IMR-90 (cell line): ENCODE measurements at regions not wholly inside any gene's neighbourhood (a gene's known extent, or its start where the extent isn't known, plus 50 kb on each side); places are given as distances from the start of the nearest gene placed in this dataset.

Experiments used
- ATAC-seq: fragments of 200-7000 bp; cut with Tn5 transposase; 2 replicates; pipeline ENCODE4 v1.9.1; 2020; ENCODE audit warnings: low read depth, mild to moderate bottlenecking, moderate library complexity
- BruUV-seq: library from RNA; stranded (reverse); fragments of 400-500 nt; replicated peaks from 2 replicates; lab custom pipeline; 2021; lab: Mats Ljungman, UMichigan
- CTCF ChIA-PET: fragments of 300-600 bp; formaldehyde crosslinking; extraction: SDS; loops from one replicate; lab custom pipeline; 2021; ENCODE audit warnings: antibody characterized with exemption; lab: Yijun Ruan, JAX
- POLR2A ChIA-PET: fragments of 300-600 bp; sonication (Branson Sonifier 250); formaldehyde crosslinking; loops from one replicate; lab custom pipeline; 2022; ENCODE audit warnings: antibody characterized with exemption; ENCODE audit not compliant: unreplicated experiment; lab: Charles Lee
- DNase-seq: peaks from one replicate; pipeline ENCODE4 v3.0.0; 2013
- H2AFZ ChIP-seq: replicated peaks from 2 replicates; pipeline ENCODE3; 2013; ENCODE audit warnings: low read length, mild to moderate bottlenecking; ENCODE audit not compliant: poor library complexity
- H2AK5ac ChIP-seq: 2 replicates; pipeline ENCODE4 v1.6.1; 2013; ENCODE audit warnings: low read depth, low read length, inconsistent platforms
- H2AK9ac ChIP-seq: replicated peaks from 2 replicates; pipeline ENCODE3; 2013; ENCODE audit warnings: mild to moderate bottlenecking, low read depth, low read length, moderate library complexity; ENCODE audit not compliant: poor library complexity
- H2BK120ac ChIP-seq: 2 replicates; pipeline ENCODE4 v1.6.1; 2013; ENCODE audit warnings: low read depth, low read length, inconsistent platforms
- H2BK15ac ChIP-seq: 3 replicates; pipeline ENCODE4 v1.6.1; 2013; ENCODE audit warnings: low read depth, low read length, inconsistent platforms
- H2BK20ac ChIP-seq: 2 replicates; pipeline ENCODE4 v1.6.1; 2013; ENCODE audit warnings: low read depth, mild to moderate bottlenecking, inconsistent platforms, low read length, moderate library complexity
- H2BK5ac ChIP-seq: 2 replicates; pipeline ENCODE4 v1.6.1; 2013; ENCODE audit warnings: mild to moderate bottlenecking, low read depth, low read length, inconsistent platforms; ENCODE audit not compliant: poor library complexity, severe bottlenecking
- H3K14ac ChIP-seq: replicated peaks from 2 replicates; pipeline ENCODE4 v1.6.1; 2013; ENCODE audit warnings: low read depth, low read length, inconsistent platforms
- H3K18ac ChIP-seq: 2 replicates; pipeline ENCODE4 v1.6.1; 2013; ENCODE audit warnings: low read depth, low read length, control low read depth
- H3K23ac ChIP-seq: 2 replicates; pipeline ENCODE4 v1.6.1; 2013; ENCODE audit warnings: low read depth, low read length, inconsistent platforms
- H3K27ac ChIP-seq: 2 replicates; pipeline ENCODE4 v1.5.1; 2013; ENCODE audit warnings: mild to moderate bottlenecking, control low read depth, low read length; ENCODE audit not compliant: insufficient read depth
- H3K27me3 ChIP-seq: 2 replicates; pipeline ENCODE4 v1.6.1; 2013; ENCODE audit warnings: low read length; ENCODE audit not compliant: control insufficient read depth, insufficient read depth
- H3K36me3 ChIP-seq: 2 replicates; pipeline ENCODE4 v1.6.1; 2013; ENCODE audit warnings: low read length, mixed read lengths; ENCODE audit not compliant: control insufficient read depth, insufficient read depth
- H3K4ac ChIP-seq: 2 replicates; pipeline ENCODE4 v1.6.1; 2013; ENCODE audit warnings: low read depth, low read length, inconsistent platforms
- H3K4me1 ChIP-seq: 2 replicates; pipeline ENCODE4 v1.6.1; 2013; ENCODE audit warnings: low read length, mixed read lengths; ENCODE audit not compliant: control insufficient read depth, insufficient read depth
- H3K4me2 ChIP-seq: 2 replicates; pipeline ENCODE4 v1.6.1; 2013; ENCODE audit warnings: low read depth, mild to moderate bottlenecking, control low read depth, low read length, moderate library complexity
- H3K4me3 ChIP-seq: 2 replicates; pipeline ENCODE4 v1.5.1; 2013; ENCODE audit warnings: low read depth, mild to moderate bottlenecking, control low read depth, low read length, moderate library complexity; ENCODE audit not compliant: insufficient read depth
- H3K56ac ChIP-seq: 2 replicates; pipeline ENCODE4 v1.6.1; 2013; ENCODE audit warnings: low read length, inconsistent platforms; ENCODE audit not compliant: insufficient read depth; ENCODE audit errors: extremely low read depth
- H3K79me1 ChIP-seq, 2 experiments: 2 replicates each; pipeline ENCODE4 v1.6.1; 2013; ENCODE audit warnings: low read length in 2 of 2, inconsistent platforms in 1 of 2, low read depth in 1 of 2
- H3K9ac ChIP-seq: 2 replicates; pipeline ENCODE4 v1.6.1; 2013; ENCODE audit warnings: low read depth, low read length, control low read depth
- H3K9me1 ChIP-seq: 2 replicates; pipeline ENCODE4 v1.6.1; 2013; ENCODE audit warnings: low read length, inconsistent platforms; ENCODE audit not compliant: insufficient read depth
- H3K9me3 ChIP-seq: 2 replicates; pipeline ENCODE4 v1.6.1; 2013; ENCODE audit warnings: low read length; ENCODE audit not compliant: control insufficient read depth, insufficient read depth
- H4K20me1 ChIP-seq: 2 replicates; pipeline ENCODE4 v1.6.1; 2013; ENCODE audit warnings: low read length, inconsistent platforms; ENCODE audit not compliant: insufficient read depth
- H4K5ac ChIP-seq: 2 replicates; pipeline ENCODE4 v1.6.1; 2013; ENCODE audit warnings: mild to moderate bottlenecking, low read depth, low read length, control low read depth
- H4K8ac ChIP-seq, 2 experiments: 2 replicates each; pipeline ENCODE4 v1.6.1; 2013; ENCODE audit warnings: low read depth in 2 of 2, low read length in 2 of 2, control low read depth in 1 of 2, inconsistent platforms in 1 of 2
- H4K91ac ChIP-seq: 2 replicates; pipeline ENCODE4 v1.6.1; 2013; ENCODE audit warnings: low read depth, low read length, inconsistent platforms; ENCODE audit not compliant: insufficient read depth
- MAFK ChIP-seq: IDR thresholded peaks from 2 replicates; pipeline ENCODE4 v1.6.1; 2012; ENCODE audit warnings: low read depth, low read length, improper control_type of control experiment
- MAZ ChIP-seq: IDR thresholded peaks from 2 replicates; pipeline ENCODE4 v1.6.1; 2012; ENCODE audit warnings: low read depth, mild to moderate bottlenecking, low read length, improper control_type of control experiment, moderate library complexity, borderline replicate concordance
- WGBS, 2 experiments: methylation state at CpG; one replicate each; pipeline versions ENCODE4 v1.1.5 to v1.1.7; 2013; ENCODE audit warnings: missing lambda C conversion rate in 2 of 2; ENCODE audit not compliant: insufficient read length in 1 of 2; ENCODE audit errors: extremely low coverage in 2 of 2; 5-methylcytosine and 5-hydroxymethylcytosine counted together
- dilution Hi-C: fragments of 300-500 bp; cut with HindIII; formaldehyde crosslinking; loops from one replicate; pipeline ENCODE4 v1.14.3; 2018; ENCODE audit warnings: low sequenced_read_pairs; ENCODE audit not compliant: unreplicated experiment
- in situ Hi-C: fragments of 300-500 bp; cut with MboI; formaldehyde crosslinking; loops from 3 replicates; pipeline ENCODE4 v1.14.3; 2019; ENCODE audit warnings: low sequenced_read_pairs, inconsistent platforms, mixed read lengths
- intact Hi-C: fragments of 100-400 bp; cut with micrococcal nuclease; formaldehyde crosslinking; loops from 2 replicates; pipeline ENCODE4 v1.10.0; 2022

- dilution Hi-C loops, result no loop called here
- no peaks in the 10 kb centered on the region for H3K27me3 ChIP-seq
Measured at GRCh38 chr5:29878599-29878998, 1314.9 kb upstream of the CDH6 start.

More at GRCh38 chr5:29878599-29878998, 1314.9 kb upstream of the CDH6 start:
- Histone ChIP-seq H2BK5ac (no peak overlapping the region), H4K8ac (no peak overlapping the region), H3K9ac (no peak overlapping the region), H2AK5ac (no peak overlapping the region), H3K4me2 (no peak overlapping the region), H3K9me3 (peaks cover 3% of the 10 kb centered on the region), H3K56ac (no peak overlapping the region), H4K91ac (no peak overlapping the region), H3K14ac (no peak overlapping the region), H4K20me1 (no peaks in the 10 kb centered on the region), H3K27ac (no peak overlapping the region), H3K79me1 (no peaks in the 10 kb centered on the region), H2BK20ac (no peak overlapping the region), H3K9me1 (no peaks in the 10 kb centered on the region), H3K23ac (no peak overlapping the region), H3K4me1 (no peaks in the 10 kb centered on the region), H2AK9ac (no peak overlapping the region), H4K5ac (no peak overlapping the region), H2AFZ (no peak overlapping the region), H3K4me3 (no peak overlapping the region), H3K18ac (no peak overlapping the region), H2BK15ac (no peak overlapping the region), H2BK120ac (no peak overlapping the region), H3K4ac (no peak overlapping the region), H3K36me3 (no peaks in the 10 kb centered on the region)
- CTCF ChIA-PET, result no interaction called here
- ATAC-seq (no peak), DNase-seq (no peak)
- in situ Hi-C loops, result no loop called here
- TF ChIP-seq MAFK (peak; percentile 48; the same call in 1 of the 2 replicates), MAZ (no peak)
- no TSS peak for BruUV-seq
- intact Hi-C loops, result no loop called here
- POLR2A ChIA-PET, result no interaction called here
- 100% methylated on average over 1 of the region's 2 CpGs; no CpG with 5 or more reads in 1 of the 2 experiments for WGBS, 2 experiments
